GM19397 (cell line): ENCODE measurements at regions not wholly inside any gene's neighbourhood (a gene's known extent, or its start where the extent isn't known, plus 50 kb on each side); places are given as distances from the start of the nearest gene placed in this dataset.

Source experiments
- ATAC-seq: cut with Tn5 transposase; IDR thresholded peaks from one replicate; pipeline ENCODE4 v1.9.1; 2021; ENCODE audit warnings: mild to moderate bottlenecking, moderate library complexity; ENCODE audit not compliant: unreplicated experiment

DNA sequence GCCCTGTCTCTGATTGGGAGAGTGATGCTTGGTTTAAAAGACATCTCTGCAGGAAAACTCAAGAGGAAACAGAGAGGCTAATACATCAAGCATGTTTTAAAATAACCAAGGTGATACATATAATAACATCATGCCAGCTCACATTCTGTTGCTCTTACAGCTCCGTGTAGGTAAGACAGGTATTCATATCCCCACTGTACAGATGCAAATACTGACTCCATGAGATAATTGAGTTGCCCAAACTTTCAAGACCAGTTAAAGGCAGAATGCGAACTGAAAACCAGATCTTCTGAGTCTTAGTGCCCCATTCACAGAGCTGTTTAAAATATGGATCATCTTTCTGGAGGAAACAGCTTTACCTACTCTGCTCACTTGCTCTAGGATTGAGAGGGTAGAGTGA is 214.0 kb downstream of the PIK3R1 start:
- ATAC-seq, result no peak

DNA sequence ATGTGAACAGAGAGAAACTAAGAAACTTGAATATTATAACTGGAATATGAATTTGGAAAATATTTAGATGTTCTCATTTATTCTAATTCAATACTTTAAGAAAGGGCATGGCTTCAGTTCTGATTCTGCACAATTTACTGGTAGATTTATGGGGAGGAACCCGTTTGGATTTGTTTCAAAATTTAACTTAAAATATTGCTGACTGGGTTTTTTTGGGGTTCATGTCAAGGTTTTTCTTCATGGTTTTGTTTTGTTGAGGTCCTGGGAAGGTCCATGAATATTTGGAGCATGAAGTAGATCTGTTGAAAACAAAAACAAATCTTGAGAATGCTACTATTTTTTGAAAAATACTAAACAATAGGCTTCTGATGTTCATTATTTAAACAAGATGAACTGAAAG is 214.7 kb downstream of the PIK3R1 start:
- ATAC-seq, result no peak

DNA sequence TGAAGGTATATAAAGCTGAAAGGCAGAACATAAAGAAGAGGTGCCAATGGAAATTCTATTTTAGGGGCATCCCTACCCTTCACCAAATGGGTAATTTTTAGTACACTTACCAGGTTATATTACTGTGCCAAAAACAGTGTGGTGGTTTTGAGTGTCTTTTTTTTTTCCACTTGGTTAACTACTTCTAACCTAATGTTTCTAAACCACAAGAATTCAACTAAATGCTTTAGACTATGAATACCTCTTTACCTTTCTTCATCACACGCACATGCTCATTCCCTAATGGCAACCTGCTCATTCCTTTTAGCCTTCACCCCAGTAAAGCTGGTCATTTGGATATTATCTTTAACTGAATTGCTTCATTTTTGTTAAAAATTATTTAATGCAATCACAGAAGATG is 215.6 kb downstream of the PIK3R1 start:
- no peak for ATAC-seq

DNA sequence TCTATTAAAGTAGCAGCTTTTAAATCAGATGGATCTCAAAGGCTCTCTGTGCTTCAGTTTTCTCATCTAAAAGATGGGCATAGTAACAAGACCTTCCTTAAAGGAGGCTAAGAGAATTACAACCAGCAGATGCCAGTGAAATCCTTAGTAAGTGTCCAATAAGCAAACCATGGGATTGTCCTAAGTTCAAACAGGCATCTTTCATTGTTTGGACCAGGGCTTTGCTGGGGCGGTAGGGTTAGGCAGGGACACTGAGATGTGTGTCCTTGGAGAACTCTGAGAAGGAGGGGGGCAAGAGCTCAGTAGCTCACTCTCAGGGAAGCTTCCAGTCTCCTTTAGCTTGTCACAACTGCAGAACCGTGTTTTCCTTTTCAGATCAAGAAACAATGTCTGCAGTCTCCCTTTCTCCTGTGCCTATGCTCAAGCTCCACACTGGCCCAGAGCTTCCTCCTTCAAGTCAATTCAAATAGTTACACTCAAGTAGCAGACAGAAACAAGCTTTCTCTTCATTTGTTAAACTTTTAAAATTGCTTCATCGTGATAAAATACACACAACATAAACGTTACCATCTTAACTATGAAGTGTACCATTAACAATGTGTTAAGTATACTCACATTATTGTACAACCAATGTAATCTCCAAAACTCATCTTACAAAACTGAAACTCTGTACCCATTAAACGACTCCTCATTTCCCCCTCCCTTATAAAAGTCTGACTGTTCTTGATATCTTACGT is 216.2 kb downstream of the PIK3R1 start:
- no peak for ATAC-seq

DNA sequence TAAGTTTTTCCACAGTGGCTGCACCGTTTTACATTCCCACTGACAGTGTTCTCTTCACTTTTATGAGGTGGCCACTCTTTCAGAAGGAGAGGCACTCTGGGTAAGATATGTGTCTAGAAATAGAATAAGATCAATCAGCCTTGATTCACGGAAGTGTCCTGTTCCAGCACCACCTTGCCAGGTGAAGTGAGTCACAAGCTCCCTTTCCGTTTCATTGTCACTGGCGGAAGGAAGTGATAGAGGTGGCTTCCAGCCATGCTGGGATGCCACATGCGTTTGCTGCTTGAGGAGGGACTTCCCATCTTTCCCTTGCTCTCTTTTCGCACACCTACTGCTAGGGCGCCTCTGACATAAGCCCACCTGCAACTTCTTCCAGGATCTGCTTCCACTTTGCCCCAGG is 217.1 kb downstream of the PIK3R1 start:
- ATAC-seq, result no peak

DNA sequence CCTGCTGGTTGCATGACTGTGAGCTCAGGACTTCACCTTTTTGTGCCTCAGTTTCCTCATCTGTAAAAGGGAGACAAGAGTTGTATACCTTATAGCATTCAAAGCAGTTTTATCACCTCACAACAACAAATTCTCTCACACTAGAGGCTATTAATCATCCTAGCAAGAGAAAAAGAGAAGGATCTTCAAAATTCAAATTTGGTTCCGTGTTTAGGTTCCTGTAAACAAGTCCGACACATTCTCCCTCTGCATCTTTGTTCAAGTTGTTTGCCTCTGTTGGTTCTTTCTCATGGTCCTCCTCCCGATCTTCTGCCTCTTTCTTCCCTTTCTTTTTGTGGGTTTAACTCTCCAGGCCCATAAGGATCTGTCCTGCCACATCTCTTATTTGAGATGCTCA is 218.0 kb downstream of the PIK3R1 start:
- ATAC-seq, result no peak

DNA sequence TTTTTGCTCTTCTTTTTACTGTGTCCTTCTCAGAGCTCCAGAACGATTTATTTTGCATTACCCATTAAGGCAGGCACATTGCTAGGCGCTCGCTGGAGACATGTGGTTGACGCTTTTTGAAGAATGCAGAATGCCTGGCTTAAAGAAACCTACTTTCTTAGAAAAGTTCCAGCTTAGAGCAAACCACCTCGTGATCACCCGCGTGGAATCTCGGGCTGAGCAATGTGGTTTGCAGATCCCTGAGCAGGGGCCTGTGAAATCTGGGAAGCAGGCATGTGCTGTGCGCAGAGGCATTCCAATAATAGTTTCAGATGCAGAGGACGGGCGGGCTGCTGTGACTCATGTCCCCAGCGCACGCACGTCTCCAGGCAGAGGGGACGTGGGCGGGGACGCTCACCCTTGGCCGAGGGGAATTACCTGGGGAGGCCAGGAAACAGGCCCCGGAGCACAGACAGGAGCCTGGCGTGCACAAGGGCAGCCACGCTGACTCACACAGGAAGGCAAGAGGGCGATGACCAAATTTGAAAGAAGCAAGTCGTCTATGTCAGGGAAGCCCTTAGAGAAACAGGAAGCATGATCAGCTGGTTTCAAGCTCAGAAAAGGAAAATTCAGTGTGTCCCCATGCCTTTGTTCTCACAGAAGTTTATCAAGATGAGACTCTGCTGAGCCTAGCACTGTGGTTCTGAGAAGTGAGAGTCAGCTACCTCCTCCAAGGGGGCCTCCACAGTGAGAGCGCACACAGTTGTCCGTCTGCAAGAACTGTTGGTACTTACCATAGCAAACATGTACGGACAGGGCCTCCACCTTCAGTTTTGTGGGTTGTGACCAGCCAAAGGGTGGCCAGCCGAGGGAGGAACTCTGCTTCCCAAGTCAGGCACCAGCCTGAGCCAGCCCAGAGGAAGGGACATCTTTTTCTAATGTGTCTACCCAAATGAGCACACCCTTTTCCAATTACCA is 218.6 kb downstream of the PIK3R1 start:
- peak; percentile 96 for ATAC-seq

DNA sequence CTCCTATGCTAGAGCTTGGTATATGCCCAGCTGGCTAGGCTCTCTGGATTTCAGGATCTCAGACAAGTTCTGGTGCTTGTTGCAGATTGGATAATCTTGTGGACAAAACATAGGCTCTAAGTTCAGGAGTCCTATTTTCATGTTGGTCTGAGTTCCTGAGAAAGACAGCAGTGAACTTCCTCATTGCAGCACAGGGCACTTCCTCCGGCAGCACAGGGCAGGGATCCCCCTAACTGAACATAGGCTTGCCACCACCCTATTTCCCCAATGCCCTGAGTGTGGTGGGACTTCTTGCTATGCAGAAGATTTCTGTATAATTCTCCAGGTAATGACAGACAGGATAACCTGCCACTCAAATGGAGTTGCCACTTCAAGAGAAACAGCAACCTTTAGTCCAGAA is 220.1 kb downstream of the PIK3R1 start:
- ATAC-seq, result no peak

DNA sequence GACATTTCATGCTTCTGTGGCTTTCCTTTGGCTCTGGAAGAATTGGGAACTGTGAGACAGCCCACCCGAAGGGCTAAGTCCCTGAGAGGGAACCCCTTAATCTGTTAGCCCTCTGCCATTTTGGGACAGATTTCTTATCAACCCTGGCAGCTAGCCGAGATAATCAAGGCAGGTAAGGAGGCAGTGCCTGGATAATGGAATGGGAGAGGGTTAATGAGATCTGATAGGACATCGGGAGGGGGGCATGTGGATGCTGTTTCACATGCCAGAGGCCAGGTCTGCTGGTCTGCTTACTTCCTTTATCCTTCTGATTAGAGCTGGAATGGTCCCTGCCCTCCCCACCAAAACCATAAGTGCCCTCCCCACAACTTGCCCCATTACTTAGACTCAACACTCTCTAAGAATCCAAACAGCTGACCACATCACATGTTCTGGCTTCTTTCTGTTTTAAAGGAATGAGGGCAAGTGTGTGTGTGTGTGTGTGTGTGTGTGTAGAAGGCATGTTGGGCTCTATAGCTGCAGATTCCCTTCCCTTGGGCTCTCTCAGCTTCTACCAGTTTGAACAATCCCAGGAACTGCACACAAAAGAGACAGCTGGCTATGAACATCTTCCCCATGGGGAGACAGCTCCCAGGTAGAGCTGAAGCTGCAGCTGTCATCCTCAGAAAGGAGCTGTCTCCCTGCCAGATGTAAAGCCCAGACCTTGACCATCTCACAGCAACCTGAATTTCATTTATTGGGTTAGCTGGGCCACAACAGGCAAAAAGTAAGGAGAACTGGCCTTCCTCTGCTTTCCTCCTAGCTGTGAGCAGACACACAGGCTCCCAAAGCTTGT is 221.3 kb downstream of the PIK3R1 start:
- ATAC-seq, result no peak

DNA sequence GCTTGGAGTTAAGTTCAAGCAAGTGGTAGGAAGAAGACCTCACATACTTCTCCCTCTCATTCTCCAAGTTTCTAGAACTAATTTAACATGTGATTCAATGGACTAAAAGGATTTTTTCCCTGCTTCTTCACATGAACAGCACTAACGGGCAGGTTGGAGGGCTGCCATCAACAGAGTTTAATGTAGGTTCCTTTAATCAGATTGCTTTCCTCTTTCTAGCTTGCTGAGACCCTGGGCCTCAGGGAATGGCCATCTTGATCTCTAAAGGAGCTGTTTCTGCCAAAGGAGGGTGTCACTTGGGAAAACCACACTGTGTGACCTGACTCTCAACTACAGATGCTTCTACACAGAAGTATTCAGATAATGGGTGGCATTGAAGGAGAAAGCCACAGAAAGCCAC is 223.3 kb downstream of the PIK3R1 start:
- ATAC-seq, result no peak

DNA sequence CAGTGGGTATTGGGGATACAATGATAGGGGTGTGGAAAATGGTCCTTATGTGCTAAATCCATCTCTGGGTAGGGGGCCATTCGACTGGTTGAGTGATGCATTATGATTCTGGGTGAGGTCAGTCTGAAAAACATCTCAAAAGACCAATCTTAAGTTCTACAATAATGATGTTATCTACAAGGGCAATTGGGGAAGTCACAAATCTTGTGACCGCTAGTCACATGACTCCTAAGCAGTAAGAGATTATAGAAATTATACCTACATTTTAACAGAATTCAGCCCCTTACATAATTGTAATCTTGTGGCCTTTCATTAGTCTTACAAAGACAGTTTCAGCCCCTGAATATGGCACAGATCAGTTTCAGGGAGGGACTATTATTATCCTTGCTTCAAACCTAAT is 224.7 kb downstream of the PIK3R1 start:
- no peak for ATAC-seq

DNA sequence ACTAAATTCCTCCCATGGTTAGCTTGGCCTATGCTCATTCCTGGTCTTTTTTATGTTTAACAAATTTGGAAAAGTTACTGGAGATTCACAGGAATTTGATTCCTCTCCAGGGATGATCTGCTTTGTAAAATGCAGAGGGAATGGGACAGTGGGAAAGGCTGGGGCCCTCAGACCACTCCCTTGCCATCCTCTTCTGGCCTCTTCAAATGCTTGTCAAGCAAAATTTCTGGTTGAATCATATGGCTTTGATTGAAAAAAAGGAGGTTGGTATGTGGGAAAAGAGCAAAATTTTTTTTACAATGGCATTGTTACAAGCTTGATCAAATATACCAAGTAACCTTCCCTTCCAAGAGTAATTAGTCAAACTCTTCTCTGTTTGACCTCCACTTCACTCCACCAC is 225.1 kb downstream of the PIK3R1 start:
- ATAC-seq, result no peak

DNA sequence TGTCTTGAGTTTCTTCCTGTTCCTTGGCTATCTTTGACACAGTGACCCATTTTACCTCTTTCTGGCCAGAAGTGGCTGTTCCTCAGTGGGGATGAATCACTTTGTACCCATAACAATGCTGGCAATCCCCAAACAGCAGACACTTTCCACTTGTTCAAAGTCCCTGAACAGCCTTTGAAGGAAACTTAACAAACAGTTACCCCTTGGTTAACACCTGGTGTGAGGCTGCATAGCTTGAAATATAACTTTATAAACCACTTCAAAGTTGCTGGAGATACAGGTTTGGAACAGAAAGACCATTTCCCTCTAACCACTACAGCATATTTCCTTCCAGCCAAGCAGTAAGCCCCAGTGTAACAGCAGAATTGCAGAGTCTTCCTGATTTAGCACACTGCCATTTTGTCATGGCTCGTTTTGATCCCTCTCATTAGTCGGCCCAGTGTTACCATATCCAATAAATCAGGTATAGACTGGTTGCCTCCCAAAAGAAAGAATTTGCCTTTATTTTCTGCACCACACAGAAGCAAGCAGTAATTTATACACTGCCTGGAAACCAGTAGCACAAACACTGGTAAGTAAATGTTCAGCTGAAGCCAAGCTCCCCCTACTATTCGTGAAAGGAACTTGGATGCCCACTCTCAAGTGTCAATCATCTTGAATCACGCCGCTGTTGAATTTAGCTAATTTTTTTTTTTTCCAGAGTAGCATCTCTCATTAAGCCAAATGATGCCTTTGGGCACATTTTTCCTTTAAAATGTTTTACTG is 225.9 kb downstream of the PIK3R1 start:
- no peak for ATAC-seq

DNA sequence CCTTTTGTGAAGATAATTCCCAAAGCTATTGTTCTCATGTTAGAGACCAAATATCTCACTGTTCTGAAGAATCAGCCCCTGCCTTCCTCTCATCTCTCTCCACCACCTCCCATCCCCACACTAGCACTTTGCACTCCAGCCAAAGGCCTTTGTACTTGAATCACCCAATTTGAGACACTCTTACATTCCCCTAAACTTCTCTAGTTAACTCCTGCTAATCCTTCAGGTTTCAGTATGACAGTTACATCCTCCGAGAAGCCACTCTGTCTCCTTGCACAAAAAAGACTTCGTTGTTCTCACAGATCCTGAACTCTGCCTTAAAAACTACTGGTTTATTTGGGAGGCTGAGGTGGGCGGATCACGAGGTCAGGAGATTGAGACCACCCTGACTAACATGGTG is 227.5 kb downstream of the PIK3R1 start:
- no peak for ATAC-seq

DNA sequence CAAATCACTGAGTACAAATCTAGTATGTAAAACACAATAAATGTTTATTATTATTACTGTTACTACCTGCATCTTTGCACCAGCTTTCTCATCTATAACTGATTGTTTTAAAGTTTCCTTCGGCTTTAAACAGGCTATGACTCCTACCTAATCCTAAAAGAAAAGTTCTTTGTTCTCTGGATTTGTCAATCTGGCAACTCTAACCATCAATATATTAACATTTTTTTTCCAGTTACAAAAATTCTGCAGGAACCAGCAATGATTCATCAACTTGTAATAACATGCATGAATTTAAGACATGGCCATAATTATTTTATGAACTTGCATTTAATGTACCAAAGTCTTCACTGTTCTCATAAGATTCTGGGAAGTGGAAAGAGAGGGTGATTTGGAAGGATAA is 228.5 kb downstream of the PIK3R1 start:
- no peak for ATAC-seq

DNA sequence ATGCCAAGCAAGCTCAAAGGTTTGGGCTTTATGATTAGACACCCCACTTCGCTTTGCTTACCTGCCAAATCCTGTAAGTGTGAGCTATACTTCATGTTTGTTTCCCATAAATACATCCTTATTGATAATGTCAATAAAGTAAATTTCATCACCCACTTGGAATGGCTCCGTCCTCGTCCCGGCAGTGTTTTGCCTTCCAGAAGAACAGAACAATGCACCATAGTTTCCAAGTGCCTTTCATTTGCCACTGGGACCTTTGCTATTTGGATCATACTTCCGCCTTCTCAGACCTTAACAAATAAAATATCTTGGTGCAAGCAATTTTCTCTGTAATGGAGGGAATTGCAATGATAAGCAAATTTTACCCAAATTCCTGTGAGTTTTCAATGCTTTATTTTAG is 229.3 kb downstream of the PIK3R1 start:
- ATAC-seq, result no peak

DNA sequence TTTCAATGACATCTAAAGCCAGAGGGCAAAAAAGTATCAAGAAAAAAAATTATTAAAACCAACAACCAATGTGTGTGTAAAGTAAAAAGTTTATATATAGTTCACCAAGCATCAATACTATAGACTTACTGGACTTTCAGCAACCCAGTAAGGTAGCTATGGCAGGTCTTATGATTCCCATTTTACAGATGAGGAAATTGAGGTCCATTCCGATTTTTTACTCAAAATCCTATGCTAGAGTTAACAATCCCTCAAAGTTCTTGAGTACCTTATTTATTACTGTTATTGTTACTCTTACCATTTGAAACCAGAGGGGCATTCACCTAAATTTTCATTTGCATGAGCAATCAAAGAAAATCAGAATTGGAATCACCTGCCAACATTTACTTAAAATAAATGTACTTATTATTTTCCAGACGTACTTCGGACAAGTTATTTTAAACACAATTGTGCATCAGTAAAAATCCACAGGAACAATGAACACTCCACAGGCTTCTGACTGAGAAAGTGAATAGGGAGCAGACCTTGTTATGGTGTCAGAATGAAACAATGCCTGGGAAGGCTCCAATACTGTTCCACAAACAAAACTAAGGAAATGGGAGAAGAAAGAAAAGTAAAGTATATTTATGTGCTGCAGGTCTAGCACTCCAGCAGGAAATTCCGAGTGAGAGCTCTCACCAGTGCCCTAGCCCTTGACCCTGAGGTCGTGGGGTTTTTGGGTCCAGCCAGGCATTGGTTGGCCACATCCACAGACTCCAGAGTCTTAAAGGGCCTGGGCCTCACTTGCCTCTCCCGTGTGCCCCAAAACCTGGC is 229.9 kb downstream of the PIK3R1 start:
- ATAC-seq, result no peak

DNA sequence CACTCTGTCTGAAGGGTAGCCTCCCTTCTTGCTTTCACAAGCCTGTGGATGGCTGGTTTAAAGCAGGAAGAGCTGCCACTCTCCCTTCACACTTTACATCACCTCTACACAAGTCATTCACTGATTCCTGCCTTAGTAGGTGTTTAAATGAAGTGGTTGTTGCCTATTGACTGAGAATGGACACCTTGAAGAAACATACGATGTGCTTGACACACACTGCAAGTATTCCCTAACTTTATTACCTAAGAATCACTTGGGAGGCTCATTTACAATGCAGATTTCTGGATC is 230.5 kb downstream of the PIK3R1 start:
- ATAC-seq, result no peak

DNA sequence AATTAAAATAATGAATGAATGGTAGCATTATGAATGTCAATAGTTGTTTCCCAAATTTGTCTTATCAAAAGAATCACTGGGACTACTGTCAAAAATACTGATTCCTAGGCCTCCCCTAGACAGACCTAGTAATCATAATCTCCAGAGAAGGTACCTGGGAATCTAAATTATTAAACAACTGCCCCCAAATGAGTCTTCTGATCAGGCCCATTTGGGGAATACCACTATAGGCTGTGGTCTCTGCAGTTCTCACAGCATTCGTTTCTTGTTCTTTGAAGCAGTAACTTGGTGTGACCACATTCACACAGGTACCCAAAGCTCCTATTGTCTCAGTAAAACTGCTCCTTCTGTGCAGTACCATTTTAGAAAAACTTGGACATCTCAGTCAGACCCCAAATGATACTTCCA is 230.9 kb downstream of the PIK3R1 start:
- peak; percentile 70 for ATAC-seq
